GM23338 (cell line): ENCODE measurements at regions not wholly inside any gene's neighbourhood (a gene's known extent, or its start where the extent isn't known, plus 50 kb on each side); places are given as distances from the start of the nearest gene placed in this dataset.

ENCODE experiments used
- ATAC-seq: fragments of 200-7000 bp; cut with Tn5 transposase; 3 replicates; pipeline ENCODE4 v1.9.1; 2020
- DNase-seq: peaks from one replicate; pipeline ENCODE4 v3.0.0-alpha.2; 2015; ENCODE audit warnings: low spot score
- H2AFZ ChIP-seq: fragments of 200-600 bp; sonication (generic); 2 replicates; pipeline ENCODE4 v1.8.0; 2016; ENCODE audit warnings: antibody characterized with exemption, mild to moderate bottlenecking, moderate library complexity
- H3F3A ChIP-seq: fragments of 200-600 bp; sonication (generic); replicated peaks from 2 replicates; pipeline ENCODE4 v1.8.0; 2017; ENCODE audit warnings: antibody characterized with exemption, mixed run types, low read depth
- H3K27ac ChIP-seq: fragments of 200-600 bp; sonication (generic); 2 replicates; pipeline ENCODE4 v1.6.1; 2016; ENCODE audit warnings: low read depth
- H3K27me3 ChIP-seq: fragments of 200-600 bp; sonication (generic); 2 replicates; pipeline ENCODE4 v1.8.0; 2016; ENCODE audit warnings: mild to moderate bottlenecking, mixed run types, moderate library complexity; ENCODE audit not compliant: insufficient read depth
- H3K36me3 ChIP-seq: fragments of 200-600 bp; sonication (generic); 2 replicates; pipeline ENCODE4 v1.8.0; 2016; ENCODE audit warnings: mild to moderate bottlenecking; ENCODE audit not compliant: insufficient read depth
- H3K4me1 ChIP-seq: fragments of 200-600 bp; sonication (generic); 2 replicates; pipeline ENCODE4 v1.8.0; 2016; ENCODE audit warnings: mild to moderate bottlenecking, moderate library complexity; ENCODE audit not compliant: insufficient read depth
- H3K4me2 ChIP-seq: fragments of 200-600 bp; sonication (generic); 2 replicates; pipeline ENCODE4 v1.7.1; 2017; ENCODE audit warnings: mixed run types
- H3K4me3 ChIP-seq: fragments of 200-600 bp; sonication (generic); 2 replicates; pipeline ENCODE4 v1.6.1; 2016; ENCODE audit warnings: mixed run types
- H3K79me2 ChIP-seq: fragments of 200-600 bp; sonication (generic); replicated peaks from 2 replicates; pipeline ENCODE4 v1.8.0; 2017; ENCODE audit warnings: mild to moderate bottlenecking; ENCODE audit not compliant: insufficient read depth
- H3K9me2 ChIP-seq: fragments of 200-600 bp; sonication (generic); 2 replicates; pipeline ENCODE4 v1.8.0; 2017; ENCODE audit not compliant: insufficient read depth
- H4K20me1 ChIP-seq: fragments of 200-600 bp; sonication (generic); replicated peaks from 2 replicates; pipeline ENCODE4 v1.8.0; 2017; ENCODE audit warnings: mild to moderate bottlenecking; ENCODE audit not compliant: insufficient read depth
- H3K27ac Mint-ChIP-seq: 2 replicates; pipeline ENCODE4 v1.8.0; 2020; ENCODE audit warnings: inconsistent platforms, mild to moderate bottlenecking, moderate library complexity, mixed read lengths
- H3K27me3 Mint-ChIP-seq: 3 replicates; pipeline ENCODE4 v1.8.0; 2022; ENCODE audit warnings: low read depth, mild to moderate bottlenecking, moderate library complexity, mixed read lengths, inconsistent platforms; ENCODE audit not compliant: insufficient read depth, poor library complexity
- H3K36me3 Mint-ChIP-seq: 3 replicates; pipeline ENCODE4 v1.8.0; 2021; ENCODE audit warnings: low read depth, mild to moderate bottlenecking, inconsistent platforms, moderate library complexity, mixed read lengths
- H3K4me1 Mint-ChIP-seq: 3 replicates; pipeline ENCODE4 v1.8.0; 2020; ENCODE audit warnings: mild to moderate bottlenecking, inconsistent platforms, mixed read lengths
- H3K4me3 Mint-ChIP-seq: 3 replicates; pipeline ENCODE4 v1.8.0; 2021; ENCODE audit warnings: moderate library complexity, mild to moderate bottlenecking, inconsistent platforms, mixed read lengths
- H3K9me3 Mint-ChIP-seq: 3 replicates; pipeline ENCODE4 v1.8.0; 2020; ENCODE audit warnings: moderate library complexity, mild to moderate bottlenecking, inconsistent platforms, mixed read lengths
- CREB1 ChIP-seq: fragments of 250-450 bp; sonication (Bioruptor Pico); IDR thresholded peaks from 2 replicates; pipeline ENCODE4 v1.5.0; 2020; ENCODE audit warnings: low read depth, mild to moderate bottlenecking, moderate library complexity
- EZH2 ChIP-seq: fragments of 200-600 bp; sonication (generic); IDR thresholded peaks from one replicate; pipeline ENCODE4 v1.8.0; 2017; ENCODE audit warnings: antibody characterized with exemption, mild to moderate bottlenecking, low read depth; ENCODE audit not compliant: unreplicated experiment
- EZH2phosphoT487 ChIP-seq: fragments of 200-600 bp; sonication (generic); IDR thresholded peaks from one replicate; pipeline ENCODE4 v1.8.1; 2018; ENCODE audit warnings: antibody characterized with exemption; ENCODE audit not compliant: unreplicated experiment
- JUNB ChIP-seq: IDR thresholded peaks from one replicate; pipeline ENCODE4 v1.6.1; 2016; ENCODE audit warnings: antibody characterized with exemption; ENCODE audit not compliant: unreplicated experiment
- NANOG ChIP-seq: IDR thresholded peaks from 2 replicates; pipeline ENCODE4 v1.6.1; 2016; ENCODE audit warnings: antibody characterized with exemption, borderline replicate concordance
- POLR2AphosphoS5 ChIP-seq: IDR thresholded peaks from 2 replicates; pipeline ENCODE4 v1.6.1; 2016; ENCODE audit warnings: antibody characterized with exemption, low read depth
- REST ChIP-seq: IDR thresholded peaks from one replicate; pipeline ENCODE4 v1.6.1; 2018; ENCODE audit warnings: antibody characterized with exemption; ENCODE audit not compliant: unreplicated experiment
- STAT1 ChIP-seq: IDR thresholded peaks from one replicate; pipeline ENCODE4 v1.6.1; 2016; ENCODE audit warnings: antibody characterized with exemption; ENCODE audit not compliant: unreplicated experiment
- ZNF114 ChIP-seq: fragments of 250-450 bp; sonication (Bioruptor Pico); IDR thresholded peaks from 2 replicates; pipeline ENCODE4 v1.5.0; 2020; ENCODE audit warnings: mild to moderate bottlenecking, moderate library complexity
- ZNF331 ChIP-seq: fragments of 250-450 bp; sonication (Bioruptor Pico); IDR thresholded peaks from 2 replicates; pipeline ENCODE4 v1.5.0; 2020; ENCODE audit warnings: low read depth, mild to moderate bottlenecking, moderate library complexity
- TF ChIP-seq, protein P1 (sequence below), 2 experiments: fragments of 200-600 bp in 1 of 2; sonication (generic) in 1 of 2; conservative IDR thresholded peaks; 2 replicates each; pipeline versions ENCODE4 v1.5.1 to v1.6.1; 2016 to 2017; ENCODE audit warnings: antibody characterized with exemption in 2 of 2, low read depth in 2 of 2, mild to moderate bottlenecking in 2 of 2, moderate library complexity in 1 of 2
- TF ChIP-seq, protein P2 (sequence below): IDR thresholded peaks from 2 replicates; pipeline ENCODE4 v1.6.1; 2016; ENCODE audit warnings: antibody characterized with exemption
- TF ChIP-seq, protein P3 (sequence below): fragments of 250-450 bp; sonication (Bioruptor Pico); IDR thresholded peaks from 2 replicates; pipeline ENCODE4 v1.5.0; 2020; ENCODE audit warnings: mild to moderate bottlenecking, moderate library complexity

DNA sequence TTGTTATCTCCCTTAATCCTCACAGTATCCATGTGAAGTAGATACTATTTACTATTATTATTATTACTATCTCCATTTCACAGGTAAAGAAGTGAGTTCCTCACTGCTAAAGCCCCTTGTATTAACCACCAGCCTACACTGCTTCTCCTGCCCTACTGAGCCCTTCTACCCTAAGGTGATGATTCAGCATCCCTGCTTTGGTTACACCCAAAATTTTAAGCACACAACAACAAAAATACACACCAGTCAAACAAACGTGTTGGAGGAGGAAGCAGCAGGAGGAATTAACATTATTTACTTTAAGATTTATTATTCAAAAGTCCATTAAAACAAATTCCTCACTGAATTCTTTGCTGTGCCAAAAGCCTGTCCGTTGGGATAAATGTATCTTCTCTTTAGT, 370.2 kb upstream of the BRINP1 start:
- Histone ChIP-seq H4K20me1 (no peaks in the 10 kb centered on the region), H3K9me2 (no peaks in the 10 kb centered on the region), H3K4me3 (no peak overlapping the region), H3K4me2 (no peak overlapping the region), H3K79me2 (no peaks in the 10 kb centered on the region), H2AFZ (no peak overlapping the region), H3K27ac (no peak overlapping the region), H3F3A (no peaks in the 10 kb centered on the region), H3K36me3 (no peaks in the 10 kb centered on the region), H3K4me1 (no peaks in the 10 kb centered on the region), H3K27me3 (no peaks in the 10 kb centered on the region)
- peaks cover 1% of the 10 kb centered on the region for H3K27me3 Mint-ChIP-seq
- no peak overlapping the region for H3K27ac Mint-ChIP-seq
- peaks cover 23% of the 10 kb centered on the region for H3K9me3 Mint-ChIP-seq
- ATAC-seq (no peak), DNase-seq (no peak)
- no peak for TF ChIP-seq POLR2AphosphoS5
- no peak for TF ChIP-seq ZNF114 (CRISPR knock-in tag)
- TF ChIP-seq STAT1: no peak
- TF ChIP-seq, protein P1, sequence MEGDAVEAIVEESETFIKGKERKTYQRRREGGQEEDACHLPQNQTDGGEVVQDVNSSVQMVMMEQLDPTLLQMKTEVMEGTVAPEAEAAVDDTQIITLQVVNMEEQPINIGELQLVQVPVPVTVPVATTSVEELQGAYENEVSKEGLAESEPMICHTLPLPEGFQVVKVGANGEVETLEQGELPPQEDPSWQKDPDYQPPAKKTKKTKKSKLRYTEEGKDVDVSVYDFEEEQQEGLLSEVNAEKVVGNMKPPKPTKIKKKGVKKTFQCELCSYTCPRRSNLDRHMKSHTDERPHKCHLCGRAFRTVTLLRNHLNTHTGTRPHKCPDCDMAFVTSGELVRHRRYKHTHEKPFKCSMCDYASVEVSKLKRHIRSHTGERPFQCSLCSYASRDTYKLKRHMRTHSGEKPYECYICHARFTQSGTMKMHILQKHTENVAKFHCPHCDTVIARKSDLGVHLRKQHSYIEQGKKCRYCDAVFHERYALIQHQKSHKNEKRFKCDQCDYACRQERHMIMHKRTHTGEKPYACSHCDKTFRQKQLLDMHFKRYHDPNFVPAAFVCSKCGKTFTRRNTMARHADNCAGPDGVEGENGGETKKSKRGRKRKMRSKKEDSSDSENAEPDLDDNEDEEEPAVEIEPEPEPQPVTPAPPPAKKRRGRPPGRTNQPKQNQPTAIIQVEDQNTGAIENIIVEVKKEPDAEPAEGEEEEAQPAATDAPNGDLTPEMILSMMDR (conservative IDR thresholded peaks at IDR 0.05; ENCODE audit: low read depth in 2 of 2): no peak
- TF ChIP-seq CREB1 (CRISPR knock-in tag): no peak
- TF ChIP-seq, protein P2, sequence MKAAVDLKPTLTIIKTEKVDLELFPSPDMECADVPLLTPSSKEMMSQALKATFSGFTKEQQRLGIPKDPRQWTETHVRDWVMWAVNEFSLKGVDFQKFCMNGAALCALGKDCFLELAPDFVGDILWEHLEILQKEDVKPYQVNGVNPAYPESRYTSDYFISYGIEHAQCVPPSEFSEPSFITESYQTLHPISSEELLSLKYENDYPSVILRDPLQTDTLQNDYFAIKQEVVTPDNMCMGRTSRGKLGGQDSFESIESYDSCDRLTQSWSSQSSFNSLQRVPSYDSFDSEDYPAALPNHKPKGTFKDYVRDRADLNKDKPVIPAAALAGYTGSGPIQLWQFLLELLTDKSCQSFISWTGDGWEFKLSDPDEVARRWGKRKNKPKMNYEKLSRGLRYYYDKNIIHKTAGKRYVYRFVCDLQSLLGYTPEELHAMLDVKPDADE: no peak
- TF ChIP-seq EZH2phosphoT487: no peak
- no peak for TF ChIP-seq NANOG
- TF ChIP-seq, protein P3, sequence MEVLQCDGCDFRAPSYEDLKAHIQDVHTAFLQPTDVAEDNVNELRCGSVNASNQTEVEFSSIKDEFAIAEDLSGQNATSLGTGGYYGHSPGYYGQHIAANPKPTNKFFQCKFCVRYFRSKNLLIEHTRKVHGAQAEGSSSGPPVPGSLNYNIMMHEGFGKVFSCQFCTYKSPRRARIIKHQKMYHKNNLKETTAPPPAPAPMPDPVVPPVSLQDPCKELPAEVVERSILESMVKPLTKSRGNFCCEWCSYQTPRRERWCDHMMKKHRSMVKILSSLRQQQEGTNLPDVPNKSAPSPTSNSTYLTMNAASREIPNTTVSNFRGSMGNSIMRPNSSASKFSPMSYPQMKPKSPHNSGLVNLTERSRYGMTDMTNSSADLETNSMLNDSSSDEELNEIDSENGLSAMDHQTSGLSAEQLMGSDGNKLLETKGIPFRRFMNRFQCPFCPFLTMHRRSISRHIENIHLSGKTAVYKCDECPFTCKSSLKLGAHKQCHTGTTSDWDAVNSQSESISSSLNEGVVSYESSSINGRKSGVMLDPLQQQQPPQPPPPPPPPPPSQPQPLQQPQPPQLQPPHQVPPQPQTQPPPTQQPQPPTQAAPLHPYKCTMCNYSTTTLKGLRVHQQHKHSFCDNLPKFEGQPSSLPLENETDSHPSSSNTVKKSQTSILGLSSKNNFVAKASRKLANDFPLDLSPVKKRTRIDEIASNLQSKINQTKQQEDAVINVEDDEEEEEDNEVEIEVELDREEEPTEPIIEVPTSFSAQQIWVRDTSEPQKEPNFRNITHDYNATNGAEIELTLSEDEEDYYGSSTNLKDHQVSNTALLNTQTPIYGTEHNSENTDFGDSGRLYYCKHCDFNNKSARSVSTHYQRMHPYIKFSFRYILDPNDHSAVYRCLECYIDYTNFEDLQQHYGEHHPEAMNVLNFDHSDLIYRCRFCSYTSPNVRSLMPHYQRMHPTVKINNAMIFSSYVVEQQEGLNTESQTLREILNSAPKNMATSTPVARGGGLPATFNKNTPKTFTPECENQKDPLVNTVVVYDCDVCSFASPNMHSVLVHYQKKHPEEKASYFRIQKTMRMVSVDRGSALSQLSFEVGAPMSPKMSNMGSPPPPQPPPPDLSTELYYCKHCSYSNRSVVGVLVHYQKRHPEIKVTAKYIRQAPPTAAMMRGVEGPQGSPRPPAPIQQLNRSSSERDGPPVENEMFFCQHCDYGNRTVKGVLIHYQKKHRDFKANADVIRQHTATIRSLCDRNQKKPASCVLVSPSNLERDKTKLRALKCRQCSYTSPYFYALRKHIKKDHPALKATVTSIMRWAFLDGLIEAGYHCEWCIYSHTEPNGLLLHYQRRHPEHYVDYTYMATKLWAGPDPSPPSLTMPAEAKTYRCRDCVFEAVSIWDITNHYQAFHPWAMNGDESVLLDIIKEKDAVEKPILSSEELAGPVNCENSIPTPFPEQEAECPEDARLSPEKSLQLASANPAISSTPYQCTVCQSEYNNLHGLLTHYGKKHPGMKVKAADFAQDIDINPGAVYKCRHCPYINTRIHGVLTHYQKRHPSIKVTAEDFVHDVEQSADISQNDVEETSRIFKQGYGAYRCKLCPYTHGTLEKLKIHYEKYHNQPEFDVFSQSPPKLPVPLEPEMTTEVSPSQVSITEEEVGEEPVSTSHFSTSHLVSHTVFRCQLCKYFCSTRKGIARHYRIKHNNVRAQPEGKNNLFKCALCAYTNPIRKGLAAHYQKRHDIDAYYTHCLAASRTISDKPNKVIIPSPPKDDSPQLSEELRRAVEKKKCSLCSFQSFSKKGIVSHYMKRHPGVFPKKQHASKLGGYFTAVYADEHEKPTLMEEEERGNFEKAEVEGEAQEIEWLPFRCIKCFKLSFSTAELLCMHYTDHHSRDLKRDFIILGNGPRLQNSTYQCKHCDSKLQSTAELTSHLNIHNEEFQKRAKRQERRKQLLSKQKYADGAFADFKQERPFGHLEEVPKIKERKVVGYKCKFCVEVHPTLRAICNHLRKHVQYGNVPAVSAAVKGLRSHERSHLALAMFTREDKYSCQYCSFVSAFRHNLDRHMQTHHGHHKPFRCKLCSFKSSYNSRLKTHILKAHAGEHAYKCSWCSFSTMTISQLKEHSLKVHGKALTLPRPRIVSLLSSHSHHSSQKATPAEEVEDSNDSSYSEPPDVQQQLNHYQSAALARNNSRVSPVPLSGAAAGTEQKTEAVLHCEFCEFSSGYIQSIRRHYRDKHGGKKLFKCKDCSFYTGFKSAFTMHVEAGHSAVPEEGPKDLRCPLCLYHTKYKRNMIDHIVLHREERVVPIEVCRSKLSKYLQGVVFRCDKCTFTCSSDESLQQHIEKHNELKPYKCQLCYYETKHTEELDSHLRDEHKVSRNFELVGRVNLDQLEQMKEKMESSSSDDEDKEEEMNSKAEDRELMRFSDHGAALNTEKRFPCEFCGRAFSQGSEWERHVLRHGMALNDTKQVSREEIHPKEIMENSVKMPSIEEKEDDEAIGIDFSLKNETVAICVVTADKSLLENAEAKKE: no peak
- TF ChIP-seq ZNF331 (CRISPR knock-in tag): no peak
- no peak for TF ChIP-seq JUNB
- TF ChIP-seq EZH2: no peak
- no peak for TF ChIP-seq REST
- H3K4me1 Mint-ChIP-seq: peaks cover 4% of the 10 kb centered on the region; the same call in 1 of the 3 replicates
- H3K36me3 Mint-ChIP-seq: peaks cover 13% of the 10 kb centered on the region; the same call in 2 of the 3 replicates
- no peak overlapping the region for H3K4me3 Mint-ChIP-seq
